ENCODE measurements at regions not wholly inside any gene's neighbourhood (a gene's known extent, or its start where the extent isn't known, plus 50 kb on each side); places are given as distances from the start of the nearest gene placed in this dataset.

GRCh38 chr12:5096241-5096924 lies 52.7 kb downstream of the KCNA5 start:
- Histone ChIP-seq H3K9ac (no peak overlapping the region), H3K4me2 (no peak overlapping the region), H3K27ac (no peak overlapping the region), H3K9me3 (ENCODE audit: low read depth) (no peaks in the 10 kb centered on the region), H4K20me1 (ENCODE audit: low read depth) (no peaks in the 10 kb centered on the region), H3K4me3 (no peak overlapping the region), H3K79me2 (ENCODE audit: low read depth) (no peaks in the 10 kb centered on the region), H3K36me3 (no peaks in the 10 kb centered on the region), H2AFZ (replicated peaks) (no peak overlapping the region), H3F3A (ENCODE audit: low read depth) (no peaks in the 10 kb centered on the region), H3K27me3 (no peaks in the 10 kb centered on the region), H3K4me1 (no peaks in the 10 kb centered on the region)
- Mint-ChIP-seq H3K36me3 (no peaks in the 10 kb centered on the region), H3K27ac (no peak overlapping the region), H3K27me3 (ENCODE audit: insufficient read depth, low read depth) (peaks cover 8% of the 10 kb centered on the region), H3K4me1 (peaks cover 7% of the 10 kb centered on the region), H3K9me3 (peaks cover 2% of the 10 kb centered on the region), H3K4me3 (no peak overlapping the region)
- no peak for DNase-seq (ENCODE audit: low spot score)
- TF ChIP-seq EZH2 (IDR thresholded peaks at IDR 0.05) (no peak), EZH2phosphoT487 (IDR thresholded peaks at IDR 0.05) (no peak), CTCF (IDR thresholded peaks at IDR 0.05) (peak; percentile 26)

- no peaks in the 10 kb centered on the region for H3K4me1 ChIP-seq
- no peaks in the 10 kb centered on the region for H3K36me3 ChIP-seq
- no peak overlapping the region for H3K9ac ChIP-seq
- Mint-ChIP-seq H3K9me3 (peaks cover 2% of the 10 kb centered on the region), H3K27ac (no peak overlapping the region), H3K27me3 (ENCODE audit: insufficient read depth, low read depth) (peaks cover 11% of the 10 kb centered on the region), H3K4me3 (no peak overlapping the region), H3K4me1 (peaks cover 7% of the 10 kb centered on the region), H3K36me3 (no peaks in the 10 kb centered on the region)
- no peaks in the 10 kb centered on the region for H3K27me3 ChIP-seq
- H2AFZ ChIP-seq (replicated peaks): no peak overlapping the region
- no peaks in the 10 kb centered on the region for H4K20me1 ChIP-seq (ENCODE audit: low read depth)
- H3F3A ChIP-seq (ENCODE audit: low read depth): no peaks in the 10 kb centered on the region
- DNase-seq (ENCODE audit: low spot score): no peak
- H3K4me3 ChIP-seq: no peak overlapping the region
- H3K79me2 ChIP-seq (ENCODE audit: low read depth): no peaks in the 10 kb centered on the region
- no peak overlapping the region for H3K27ac ChIP-seq
- TF ChIP-seq CTCF (IDR thresholded peaks at IDR 0.05) (no peak), EZH2phosphoT487 (IDR thresholded peaks at IDR 0.05) (no peak), EZH2 (IDR thresholded peaks at IDR 0.05) (no peak)
- H3K9me3 ChIP-seq (ENCODE audit: low read depth): no peaks in the 10 kb centered on the region
- no peak overlapping the region for H3K4me2 ChIP-seq
These were observed 54.1 kb downstream of the KCNA5 start for GRCh38 chr12:5097786-5098185.

- Histone ChIP-seq H3K4me1 (no peaks in the 10 kb centered on the region), H3F3A (ENCODE audit: low read depth) (no peaks in the 10 kb centered on the region), H3K36me3 (no peaks in the 10 kb centered on the region), H3K27me3 (no peaks in the 10 kb centered on the region), H3K27ac (no peak overlapping the region), H3K9ac (no peak overlapping the region), H3K79me2 (ENCODE audit: low read depth) (no peaks in the 10 kb centered on the region), H4K20me1 (ENCODE audit: low read depth) (no peaks in the 10 kb centered on the region), H2AFZ (replicated peaks) (peak overlapping the region; percentile 56), H3K4me3 (no peak overlapping the region), H3K9me3 (ENCODE audit: low read depth) (no peaks in the 10 kb centered on the region), H3K4me2 (no peak overlapping the region)
- peaks cover 11% of the 10 kb centered on the region for H3K27me3 Mint-ChIP-seq (ENCODE audit: insufficient read depth, low read depth)
- DNase-seq (ENCODE audit: low spot score): no peak
- no peak overlapping the region for H3K4me3 Mint-ChIP-seq
- H3K36me3 Mint-ChIP-seq: no peaks in the 10 kb centered on the region
- no peak overlapping the region for H3K27ac Mint-ChIP-seq
- peaks cover 2% of the 10 kb centered on the region for H3K9me3 Mint-ChIP-seq
- peaks cover 7% of the 10 kb centered on the region for H3K4me1 Mint-ChIP-seq
- TF ChIP-seq CTCF (IDR thresholded peaks at IDR 0.05) (no peak), EZH2phosphoT487 (IDR thresholded peaks at IDR 0.05) (no peak)
These were observed 55.5 kb downstream of the KCNA5 start for GRCh38 chr12:5099136-5099535.
